Mammary epithelial cell (primary cell): ENCODE measurements at regions not wholly inside any gene's neighbourhood (a gene's known extent, or its start where the extent isn't known, plus 50 kb on each side); places are given as distances from the start of the nearest gene placed in this dataset.

Experiments used
- EZH2 ChIP-seq: IDR thresholded peaks from 2 replicates; pipeline ENCODE4 v1.6.1; 2012; ENCODE audit warnings: low read length, inconsistent platforms, borderline replicate concordance
- TF ChIP-seq, protein P1 (sequence below), 2 donors: IDR thresholded peaks in 1 of 2; conservative IDR thresholded peaks in 1 of 2; 2 replicates each; pipeline ENCODE4 v1.5.1; 2011 to 2012; ENCODE audit warnings: inconsistent platforms in 2 of 2, low read length in 2 of 2, mild to moderate bottlenecking in 2 of 2, control low read depth in 1 of 2, low read depth in 1 of 2; ENCODE audit not compliant: insufficient read depth in 1 of 2; ENCODE audit errors: extremely low read depth in 1 of 2

GRCh38 chr5:142244440-142244839, 80.4 kb downstream of the SPRY4 start:
- TF ChIP-seq, protein P1, sequence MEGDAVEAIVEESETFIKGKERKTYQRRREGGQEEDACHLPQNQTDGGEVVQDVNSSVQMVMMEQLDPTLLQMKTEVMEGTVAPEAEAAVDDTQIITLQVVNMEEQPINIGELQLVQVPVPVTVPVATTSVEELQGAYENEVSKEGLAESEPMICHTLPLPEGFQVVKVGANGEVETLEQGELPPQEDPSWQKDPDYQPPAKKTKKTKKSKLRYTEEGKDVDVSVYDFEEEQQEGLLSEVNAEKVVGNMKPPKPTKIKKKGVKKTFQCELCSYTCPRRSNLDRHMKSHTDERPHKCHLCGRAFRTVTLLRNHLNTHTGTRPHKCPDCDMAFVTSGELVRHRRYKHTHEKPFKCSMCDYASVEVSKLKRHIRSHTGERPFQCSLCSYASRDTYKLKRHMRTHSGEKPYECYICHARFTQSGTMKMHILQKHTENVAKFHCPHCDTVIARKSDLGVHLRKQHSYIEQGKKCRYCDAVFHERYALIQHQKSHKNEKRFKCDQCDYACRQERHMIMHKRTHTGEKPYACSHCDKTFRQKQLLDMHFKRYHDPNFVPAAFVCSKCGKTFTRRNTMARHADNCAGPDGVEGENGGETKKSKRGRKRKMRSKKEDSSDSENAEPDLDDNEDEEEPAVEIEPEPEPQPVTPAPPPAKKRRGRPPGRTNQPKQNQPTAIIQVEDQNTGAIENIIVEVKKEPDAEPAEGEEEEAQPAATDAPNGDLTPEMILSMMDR (conservative IDR thresholded peaks at IDR 0.05 in 1 of 2, IDR thresholded peaks at IDR 0.05 in 1 of 2; ENCODE audit: extremely low read depth in 1 of 2, insufficient read depth in 1 of 2, low read depth in 1 of 2, low read length in 2 of 2): no peak
- no peak for TF ChIP-seq EZH2
